PC-3 (cell line): ENCODE measurements at regions not wholly inside any gene's neighbourhood (a gene's known extent, or its start where the extent isn't known, plus 50 kb on each side); places are given as distances from the start of the nearest gene placed in this dataset.

Source experiments
- ATAC-seq: fragments of 200-7000 bp; cut with Tn5 transposase; 2 replicates; pipeline ENCODE4 v1.9.1; 2020; ENCODE audit warnings: mild to moderate bottlenecking, moderate library complexity
- BruUV-seq: library from RNA; stranded (reverse); fragments of 400-500 nt; replicated peaks from 2 replicates; lab custom pipeline; 2021; lab: Mats Ljungman, UMichigan
- CTCF ChIA-PET: fragments of 300-600 bp; sonication (Branson Sonifier 250); formaldehyde crosslinking; loops from one replicate; lab custom pipeline; 2022; ENCODE audit warnings: antibody characterized with exemption; lab: Charles Lee
- POLR2A ChIA-PET: fragments of 300-600 bp; sonication (Branson Sonifier 250); formaldehyde crosslinking; loops from one replicate; lab custom pipeline; 2022; ENCODE audit warnings: antibody characterized with exemption; ENCODE audit not compliant: unreplicated experiment; lab: Charles Lee
- DNase-seq: peaks from one replicate; pipeline ENCODE4 v3.0.0-alpha.2; 2015
- H2AFZ ChIP-seq: fragments of 300-600 bp; sonication (generic); 2 replicates; pipeline ENCODE4 v1.6.0; 2016; ENCODE audit warnings: antibody characterized with exemption, low read length
- H3F3A ChIP-seq: fragments of 300-600 bp; sonication (generic); one replicate; pipeline ENCODE4 v1.6.0; 2017; ENCODE audit warnings: antibody characterized with exemption, low read length, control low read depth, mild to moderate bottlenecking; ENCODE audit not compliant: unreplicated experiment
- H3K27ac ChIP-seq: fragments of 300-600 bp; sonication (generic); 2 replicates; pipeline ENCODE4 v1.5.1; 2016; ENCODE audit warnings: mild to moderate bottlenecking, low read length
- H3K27me3 ChIP-seq: fragments of 300-600 bp; sonication (generic); 2 replicates; pipeline ENCODE4 v1.6.1; 2016; ENCODE audit warnings: low read length, mixed read lengths
- H3K36me3 ChIP-seq: fragments of 300-600 bp; sonication (generic); 2 replicates; pipeline ENCODE4 v1.6.1; 2016; ENCODE audit warnings: low read depth, mixed run types, low read length, mixed read lengths
- H3K4me1 ChIP-seq: fragments of 300-600 bp; sonication (generic); 2 replicates; pipeline ENCODE4 v1.5.1; 2016; ENCODE audit warnings: low read length; ENCODE audit not compliant: insufficient read depth
- H3K4me2 ChIP-seq: fragments of 300-600 bp; sonication (generic); 2 replicates; pipeline ENCODE4 v1.6.0; 2016; ENCODE audit warnings: low read length
- H3K4me3 ChIP-seq: fragments of 300-600 bp; sonication (generic); 2 replicates; pipeline ENCODE4 v1.5.1; 2016; ENCODE audit warnings: mild to moderate bottlenecking, low read length, mixed read lengths
- H3K79me2 ChIP-seq: fragments of 300-600 bp; sonication (generic); 2 replicates; pipeline ENCODE4 v1.6.1; 2017; ENCODE audit warnings: low read length, mixed read lengths
- H3K9ac ChIP-seq: fragments of 300-600 bp; sonication (generic); 2 replicates; pipeline ENCODE4 v1.6.0; 2016; ENCODE audit warnings: mild to moderate bottlenecking, low read length
- H3K9me2 ChIP-seq: fragments of 300-600 bp; sonication (generic); replicated peaks from 2 replicates; pipeline ENCODE4 v1.6.1; 2016; ENCODE audit warnings: mixed run types, low read length, mixed read lengths
- H3K9me3 ChIP-seq: fragments of 300-600 bp; sonication (generic); 2 replicates; pipeline ENCODE4 v1.6.1; 2016; ENCODE audit warnings: low read length, mixed read lengths
- H4K20me1 ChIP-seq: fragments of 300-600 bp; sonication (generic); 2 replicates; pipeline ENCODE4 v1.6.1; 2016; ENCODE audit warnings: low read length, mixed read lengths
- EZH2 ChIP-seq: fragments of 300-600 bp; sonication (generic); IDR thresholded peaks from one replicate; pipeline ENCODE4 v1.6.1; 2017; ENCODE audit warnings: antibody characterized with exemption, mild to moderate bottlenecking, low read length; ENCODE audit not compliant: unreplicated experiment
- EZH2phosphoT487 ChIP-seq: fragments of 300-600 bp; sonication (generic); IDR thresholded peaks from 2 replicates; pipeline ENCODE4 v1.6.1; 2018; ENCODE audit warnings: mild to moderate bottlenecking, antibody characterized with exemption, low read length, borderline replicate concordance
- intact Hi-C: fragments of 100-400 bp; cut with micrococcal nuclease; formaldehyde crosslinking; loops from 2 replicates; pipeline ENCODE4 v1.9.0; 2023
- TF ChIP-seq, protein P1 (sequence below): fragments of 300-600 bp; sonication (generic); conservative IDR thresholded peaks from 2 replicates; pipeline ENCODE4 v1.5.1; 2017; ENCODE audit warnings: antibody characterized with exemption, low read depth, mild to moderate bottlenecking, low read length

DNA sequence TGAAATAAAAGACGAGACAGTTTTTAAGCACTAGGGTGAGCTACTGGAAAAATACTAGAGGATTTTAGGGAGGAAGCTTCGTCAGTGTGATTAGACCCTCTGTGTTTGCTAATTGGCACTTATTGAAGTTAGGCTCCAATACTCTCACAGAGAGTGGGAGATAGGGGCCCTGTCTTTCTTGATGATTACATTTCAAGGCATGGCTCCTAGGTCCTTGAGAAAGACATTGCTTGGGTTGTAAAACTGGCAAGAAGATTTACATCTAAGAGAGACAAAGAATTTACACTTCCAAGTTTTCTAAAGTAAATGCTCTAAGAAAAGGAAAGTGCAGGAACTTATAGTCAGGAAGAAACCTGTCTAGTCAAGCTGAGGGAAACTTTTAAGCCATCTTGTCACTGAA, 183.2 kb downstream of the C12orf50 start:
- Histone ChIP-seq H3K9ac (no peak overlapping the region), H3K4me3 (no peak overlapping the region), H3K27me3 (no peaks in the 10 kb centered on the region), H3F3A (no peaks in the 10 kb centered on the region), H3K27ac (no peak overlapping the region), H3K9me3 (no peaks in the 10 kb centered on the region), H4K20me1 (no peaks in the 10 kb centered on the region), H3K4me2 (no peak overlapping the region), H3K79me2 (no peaks in the 10 kb centered on the region), H3K36me3 (no peaks in the 10 kb centered on the region), H3K9me2 (no peaks in the 10 kb centered on the region), H3K4me1 (no peaks in the 10 kb centered on the region), H2AFZ (no peak overlapping the region)
- no peak for ATAC-seq
- BruUV-seq: no TSS peak
- TF ChIP-seq EZH2: no peak
- TF ChIP-seq EZH2phosphoT487: no peak
- TF ChIP-seq, protein P1, sequence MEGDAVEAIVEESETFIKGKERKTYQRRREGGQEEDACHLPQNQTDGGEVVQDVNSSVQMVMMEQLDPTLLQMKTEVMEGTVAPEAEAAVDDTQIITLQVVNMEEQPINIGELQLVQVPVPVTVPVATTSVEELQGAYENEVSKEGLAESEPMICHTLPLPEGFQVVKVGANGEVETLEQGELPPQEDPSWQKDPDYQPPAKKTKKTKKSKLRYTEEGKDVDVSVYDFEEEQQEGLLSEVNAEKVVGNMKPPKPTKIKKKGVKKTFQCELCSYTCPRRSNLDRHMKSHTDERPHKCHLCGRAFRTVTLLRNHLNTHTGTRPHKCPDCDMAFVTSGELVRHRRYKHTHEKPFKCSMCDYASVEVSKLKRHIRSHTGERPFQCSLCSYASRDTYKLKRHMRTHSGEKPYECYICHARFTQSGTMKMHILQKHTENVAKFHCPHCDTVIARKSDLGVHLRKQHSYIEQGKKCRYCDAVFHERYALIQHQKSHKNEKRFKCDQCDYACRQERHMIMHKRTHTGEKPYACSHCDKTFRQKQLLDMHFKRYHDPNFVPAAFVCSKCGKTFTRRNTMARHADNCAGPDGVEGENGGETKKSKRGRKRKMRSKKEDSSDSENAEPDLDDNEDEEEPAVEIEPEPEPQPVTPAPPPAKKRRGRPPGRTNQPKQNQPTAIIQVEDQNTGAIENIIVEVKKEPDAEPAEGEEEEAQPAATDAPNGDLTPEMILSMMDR: no peak
- DNase-seq: no peak
- CTCF ChIA-PET: no interaction called here
- POLR2A ChIA-PET: no interaction called here
- intact Hi-C loops: loop anchor here (5.0 to 10.0 kb wide), 4 partner anchors 179 to 1119 kb away; no protein-coding TSS in a partner anchor

DNA sequence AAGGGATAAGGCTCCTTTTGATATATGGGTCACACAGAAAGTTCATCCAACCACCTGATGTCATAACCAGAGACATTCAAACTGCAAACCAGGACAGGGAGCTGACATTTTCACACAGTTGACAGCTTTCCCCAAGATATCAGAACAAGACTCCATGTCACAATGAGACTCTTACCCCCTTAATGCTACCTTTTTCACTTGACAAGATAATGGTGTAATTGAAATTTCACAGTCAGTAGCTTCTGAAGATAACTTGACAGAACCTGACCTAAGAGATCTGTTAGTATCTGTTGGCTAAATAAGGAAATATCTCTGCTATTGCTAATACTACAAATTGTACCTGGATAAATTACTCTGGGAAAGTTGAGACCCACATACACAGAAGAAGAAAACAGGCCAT, 187.3 kb downstream of the C12orf50 start:
- no peaks in the 10 kb centered on the region for H4K20me1 ChIP-seq
- H3K79me2 ChIP-seq: no peaks in the 10 kb centered on the region
- H3K4me2 ChIP-seq: no peak overlapping the region
- H3K27ac ChIP-seq: no peak overlapping the region
- intact Hi-C loops: loop anchor here (10.0 kb wide), 2 partner anchors 417 to 907 kb away; no protein-coding TSS in a partner anchor
- no peak overlapping the region for H3K9ac ChIP-seq
- no peaks in the 10 kb centered on the region for H3K4me1 ChIP-seq
- no TSS peak for BruUV-seq
- no peak overlapping the region for H3K4me3 ChIP-seq
- no peak for TF ChIP-seq EZH2phosphoT487
- no peak for TF ChIP-seq EZH2
- TF ChIP-seq, protein P1: no peak
- H3K27me3 ChIP-seq: no peaks in the 10 kb centered on the region
- no peaks in the 10 kb centered on the region for H3K36me3 ChIP-seq
- H3F3A ChIP-seq: no peaks in the 10 kb centered on the region
- H3K9me2 ChIP-seq: no peaks in the 10 kb centered on the region
- ChIA-PET CTCF (no interaction called here), POLR2A (no interaction called here)
- H3K9me3 ChIP-seq: no peaks in the 10 kb centered on the region
- no peak for DNase-seq
- H2AFZ ChIP-seq: no peak overlapping the region
- no peak for ATAC-seq

DNA sequence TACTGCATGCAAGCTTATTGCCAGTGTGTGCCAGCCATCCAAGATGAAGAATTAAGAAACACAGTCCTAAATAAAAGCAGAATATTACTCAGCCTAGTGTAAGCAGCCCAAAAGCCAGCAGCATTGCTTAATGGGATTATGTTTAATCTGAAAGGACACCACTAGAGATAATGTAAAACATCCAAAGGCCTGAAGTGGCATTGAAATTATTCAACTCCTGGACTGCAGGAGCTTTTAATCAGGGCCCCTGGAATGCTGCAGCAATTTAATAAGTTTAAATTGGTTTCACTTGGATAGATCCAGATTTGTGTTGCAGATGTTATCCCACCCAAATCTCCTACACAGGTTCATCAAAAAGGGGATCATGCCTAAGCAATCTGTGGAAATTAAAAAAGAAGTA, 193.0 kb downstream of the C12orf50 start:
- Histone ChIP-seq H2AFZ (no peak overlapping the region), H4K20me1 (no peaks in the 10 kb centered on the region), H3K79me2 (no peaks in the 10 kb centered on the region), H3K9me3 (no peaks in the 10 kb centered on the region), H3K9me2 (no peaks in the 10 kb centered on the region), H3K4me1 (no peaks in the 10 kb centered on the region), H3K27ac (no peak overlapping the region), H3K36me3 (no peaks in the 10 kb centered on the region), H3K4me2 (no peak overlapping the region), H3K27me3 (no peaks in the 10 kb centered on the region), H3K9ac (no peak overlapping the region), H3F3A (no peaks in the 10 kb centered on the region), H3K4me3 (no peak overlapping the region)
- intact Hi-C loops: no loop called here
- ATAC-seq (no peak), DNase-seq (no peak)
- TF ChIP-seq EZH2phosphoT487: no peak
- TF ChIP-seq EZH2: no peak
- TF ChIP-seq, protein P1: no peak
- POLR2A ChIA-PET: no interaction called here
- CTCF ChIA-PET: no interaction called here
- no TSS peak for BruUV-seq
